GM18507 (cell line): ENCODE measurements at regions not wholly inside any gene's neighbourhood (a gene's known extent, or its start where the extent isn't known, plus 50 kb on each side); places are given as distances from the start of the nearest gene placed in this dataset.
"Not testable (repeated sequence)": the region's sequence is repeated elsewhere in the genome, so short reads cannot be mapped to it uniquely, and the experiment has no call there.

ENCODE experiments used
- DNase-seq: peaks from one replicate; pipeline ENCODE4 v3.0.0; 2011; ENCODE audit warnings: low read depth; ENCODE audit not compliant: insufficient read length; ENCODE audit errors: extremely low spot score
- FAIRE-seq: peaks from 2 replicates; lab custom pipeline; 2011; peaks lifted over from hg19 to GRCh38; lab: Jason Lieb, UNC

DNA sequence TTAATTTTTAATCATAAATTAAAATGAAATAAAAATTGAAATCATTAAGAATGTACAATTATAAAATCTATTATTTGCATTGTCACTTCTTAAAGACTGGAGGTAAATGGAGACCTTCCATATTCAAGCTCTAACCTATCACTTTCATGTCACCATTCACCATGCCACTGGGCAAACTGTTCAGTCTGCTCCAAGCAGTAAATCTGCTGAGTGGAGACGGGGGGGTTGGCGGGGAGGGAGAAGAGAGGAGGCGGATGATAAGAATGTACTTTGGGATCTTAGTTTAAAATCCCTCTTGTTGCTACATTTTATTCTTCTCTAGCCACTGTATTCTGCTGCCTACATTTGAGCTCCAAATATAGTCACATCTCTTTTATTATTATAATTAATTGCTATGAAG lies 365.9 kb upstream of the NFIA start:
- DNase-seq (no peak), FAIRE-seq (no peak)

DNA sequence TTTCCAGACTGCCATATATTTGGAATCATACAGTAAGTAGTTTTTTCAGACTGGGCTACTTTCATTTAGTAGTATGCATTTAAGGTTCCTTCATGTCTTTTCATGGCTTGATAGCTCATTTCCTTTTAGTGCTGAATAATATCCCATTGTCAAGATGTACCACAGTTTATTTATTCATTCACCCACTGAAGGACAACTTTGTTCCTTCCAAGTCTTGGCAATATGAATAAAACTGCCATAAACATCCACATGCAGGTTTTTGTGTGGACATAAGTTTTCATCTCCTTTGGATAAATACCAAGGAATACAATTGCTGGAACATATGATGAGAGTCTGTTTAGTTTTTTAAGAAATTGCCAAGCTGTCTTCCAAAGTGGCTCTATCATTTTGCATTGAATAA lies 366.4 kb upstream of the NFIA start:
- DNase-seq, result no peak
- no peak for FAIRE-seq

DNA sequence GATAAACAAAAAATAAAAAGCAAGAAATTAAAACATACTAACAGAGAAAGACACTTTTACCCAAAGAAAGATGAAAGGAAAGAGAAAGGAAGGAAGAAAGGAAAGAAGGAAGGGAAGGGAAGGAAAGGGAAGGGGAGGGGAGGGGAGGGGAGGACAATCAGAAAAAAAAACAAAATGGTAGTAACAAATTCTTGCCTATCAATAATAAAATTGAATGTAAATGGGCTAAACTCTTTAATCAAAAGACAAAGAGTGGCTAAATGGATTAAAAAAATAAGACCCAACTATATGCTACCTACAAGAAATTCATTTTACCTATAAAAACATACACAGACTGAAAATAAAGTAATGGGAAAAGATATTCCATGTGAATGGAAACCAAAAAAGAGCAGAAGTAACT lies 372.9 kb upstream of the NFIA start:
- no peak for FAIRE-seq
- DNase-seq, result no peak

DNA sequence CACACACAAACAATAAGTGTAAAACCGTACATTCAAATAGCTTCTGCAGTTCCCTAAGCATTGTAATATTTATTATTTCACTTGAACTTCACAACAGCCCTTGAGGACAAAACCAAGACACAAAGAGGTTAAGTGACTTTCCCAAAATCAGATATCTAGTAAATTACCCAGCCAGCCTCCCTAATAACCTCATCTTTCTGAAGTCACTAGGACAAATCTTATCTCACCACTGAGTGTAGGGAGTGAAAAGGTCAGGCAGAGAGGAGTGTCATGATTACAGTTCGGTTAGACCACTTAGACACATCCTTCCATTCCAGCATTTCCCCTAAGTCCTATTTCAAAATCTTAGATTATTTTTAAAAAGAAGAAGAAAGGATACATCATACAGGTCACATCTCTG lies 377.3 kb upstream of the NFIA start:
- FAIRE-seq, result no peak
- no peak for DNase-seq

DNA sequence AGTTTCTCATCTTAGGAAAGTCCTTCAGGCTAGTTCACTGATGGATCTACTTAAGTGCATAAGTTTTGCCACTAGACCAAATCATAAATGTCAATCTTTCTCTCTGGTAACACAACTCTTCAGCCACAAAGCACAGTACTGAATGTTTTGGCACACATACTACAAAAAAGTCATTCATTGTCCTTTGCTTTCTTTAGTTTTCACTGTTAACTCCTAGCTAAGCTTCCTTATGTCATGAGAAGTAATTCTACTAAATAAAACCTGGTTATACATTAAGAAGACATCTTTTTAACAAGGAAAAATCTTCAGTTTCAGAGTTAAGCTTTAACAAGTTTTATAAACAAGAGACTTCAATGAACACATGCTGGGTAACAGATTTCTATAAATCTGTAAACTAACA lies 379.2 kb upstream of the NFIA start:
- DNase-seq (no peak), FAIRE-seq (no peak)

DNA sequence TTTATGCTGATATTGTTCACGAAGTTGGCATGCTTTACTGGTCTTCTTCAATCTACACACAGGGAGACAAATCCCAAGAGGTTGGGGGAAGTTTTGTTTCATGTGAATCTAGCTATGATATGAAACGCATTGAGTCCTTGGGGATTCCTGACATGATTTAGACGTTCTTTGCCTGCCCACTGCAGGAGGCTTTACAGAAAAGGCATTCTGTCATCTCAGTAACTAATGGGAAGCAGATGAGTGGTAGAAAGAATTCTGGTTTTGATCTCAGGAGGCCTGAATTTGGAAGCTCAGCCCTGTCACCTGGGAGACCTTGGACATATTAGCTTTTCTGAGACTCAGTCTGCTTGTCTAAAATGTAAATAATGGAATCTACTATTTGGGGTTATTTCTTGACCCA lies 383.0 kb upstream of the NFIA start:
- FAIRE-seq (no peak), DNase-seq (no peak)

DNA sequence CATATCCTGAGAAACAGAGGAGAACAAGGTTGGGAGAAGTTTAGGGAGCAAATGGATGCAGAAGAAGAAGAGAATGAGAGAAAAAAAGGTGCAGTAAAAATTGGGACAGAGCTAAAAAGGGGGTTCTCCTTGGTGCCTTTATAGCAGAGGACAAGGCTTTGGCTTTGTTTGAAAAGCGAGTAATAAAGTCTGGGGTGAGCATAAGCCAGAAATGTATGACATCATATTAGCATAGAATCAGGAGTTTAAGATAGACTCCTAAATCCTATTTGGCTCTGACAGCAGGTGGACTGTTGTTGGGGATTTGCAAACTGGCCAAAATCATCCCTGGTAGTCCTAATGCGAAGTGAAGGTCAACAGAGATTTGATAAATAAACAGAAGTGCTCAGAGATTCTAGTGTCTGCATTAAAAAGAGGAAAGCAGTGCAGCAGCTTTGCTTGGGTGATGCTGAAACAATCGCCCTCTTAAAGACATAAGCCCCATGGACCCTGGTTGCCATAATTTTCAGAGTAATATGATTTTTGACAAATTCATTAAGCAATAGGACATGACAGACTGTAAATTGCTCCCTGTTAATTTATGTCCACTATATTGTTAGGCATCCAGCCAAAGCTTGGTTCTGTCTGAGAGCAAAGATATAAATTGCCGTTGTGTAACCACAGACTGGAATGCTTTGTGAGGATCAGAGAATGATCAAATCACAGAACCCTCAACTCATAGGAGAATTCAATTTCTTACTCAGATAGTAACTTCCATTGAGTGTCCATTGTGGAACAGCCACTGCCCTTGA lies 385.0 kb upstream of the NFIA start:
- DNase-seq (no peak), FAIRE-seq (no peak)

DNA sequence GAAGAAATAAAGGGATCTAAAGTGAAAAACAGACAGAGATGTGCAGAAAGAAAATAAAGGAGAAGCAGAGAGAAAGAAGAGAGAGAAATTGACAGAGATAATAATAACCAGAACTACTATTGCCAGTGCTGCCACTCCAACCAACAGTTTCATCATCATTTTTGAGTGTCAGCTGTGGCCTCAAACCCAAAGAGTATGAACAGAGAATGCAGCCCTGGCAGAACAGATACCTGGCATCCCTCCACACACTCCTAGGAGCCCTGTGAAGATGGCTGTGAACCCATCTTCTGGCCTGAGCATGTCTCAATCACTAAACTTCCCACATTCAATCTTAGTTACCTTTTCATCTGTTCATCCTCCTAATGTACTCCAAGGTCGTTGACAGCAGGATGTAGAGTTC lies 385.8 kb upstream of the NFIA start:
- DNase-seq, result no peak
- no peak for FAIRE-seq

DNA sequence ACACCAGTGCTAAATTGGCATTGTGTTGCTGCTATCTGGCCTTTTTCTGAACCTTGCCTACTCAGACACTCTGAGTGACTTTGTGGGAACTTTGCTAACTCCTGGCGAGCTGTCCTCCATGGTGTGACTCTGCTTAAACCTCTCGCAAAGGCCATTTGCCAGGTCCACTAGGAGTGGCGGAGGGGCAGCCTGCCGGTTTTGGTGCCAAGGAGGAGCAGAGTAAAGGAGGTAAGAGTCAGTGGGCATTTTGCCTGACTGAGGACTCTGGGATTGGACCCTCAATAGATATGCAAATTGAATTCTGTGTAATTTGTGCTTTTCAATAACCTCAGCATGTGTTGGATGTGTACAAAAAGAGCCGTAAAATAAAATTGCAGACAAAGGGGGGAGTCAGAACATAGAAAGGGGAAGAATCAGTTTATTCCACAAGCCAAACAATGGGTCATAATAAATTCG lies 386.6 kb upstream of the NFIA start:
- DNase-seq (no peak), FAIRE-seq (no peak)

DNA sequence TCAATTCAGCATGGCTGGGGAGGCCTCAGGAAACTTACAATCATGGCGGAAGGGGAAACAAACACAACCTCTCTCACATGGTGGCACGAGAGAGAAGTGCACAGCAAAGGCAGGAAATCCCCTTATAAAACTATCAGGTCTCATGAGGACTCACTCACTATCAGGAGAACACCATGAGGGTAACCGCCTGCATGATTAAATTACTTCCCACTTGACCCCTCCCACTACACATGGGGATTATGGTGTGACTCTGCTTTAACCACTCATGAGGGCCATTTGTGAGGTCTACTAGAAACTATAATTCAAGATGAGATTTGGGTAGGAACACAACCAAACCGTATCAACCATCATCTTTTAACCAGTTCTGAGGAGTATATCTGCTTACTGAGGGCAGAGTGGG lies 387.4 kb upstream of the NFIA start:
- DNase-seq (no peak), FAIRE-seq (no peak)

DNA sequence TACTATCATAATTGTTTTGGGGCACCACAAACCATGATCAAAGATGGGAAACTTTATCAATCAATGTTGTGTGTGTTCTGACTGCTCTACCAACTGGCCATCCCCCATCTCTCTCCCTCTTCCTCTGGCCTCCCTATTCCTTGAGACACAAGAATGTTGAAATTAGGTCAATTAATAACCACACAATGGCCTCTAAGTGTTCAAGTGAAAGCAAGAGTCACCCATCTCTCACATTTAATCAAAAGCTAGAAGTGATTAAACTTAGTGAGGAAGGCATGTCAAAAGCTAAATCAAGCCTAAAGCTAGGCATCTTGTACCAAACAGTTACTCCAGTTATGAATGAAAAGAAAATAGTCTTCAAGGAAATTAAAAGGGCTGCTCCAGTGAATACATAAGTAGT lies 390.3 kb upstream of the NFIA start:
- no peak for DNase-seq
- no peak for FAIRE-seq

DNA sequence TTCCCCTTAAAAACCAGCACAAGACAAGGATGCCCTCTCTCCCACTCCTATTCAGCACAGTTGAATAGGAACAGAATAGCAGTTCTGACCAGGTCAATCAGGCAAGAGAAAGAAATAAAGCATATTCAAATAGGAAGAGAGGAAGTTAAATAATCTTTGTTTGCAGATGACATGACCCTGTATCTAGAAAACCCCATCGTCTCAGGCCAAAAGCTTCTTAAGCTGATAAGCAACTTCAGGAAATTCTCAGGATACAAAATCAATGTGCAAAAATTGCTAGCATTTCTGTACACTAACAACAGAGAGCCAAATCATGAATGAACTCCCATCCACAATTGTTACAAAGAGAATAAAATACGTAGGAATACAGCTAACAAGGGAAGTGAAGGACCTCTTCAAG lies 394.1 kb upstream of the NFIA start:
- not testable (repeated sequence) for DNase-seq, FAIRE-seq

DNA sequence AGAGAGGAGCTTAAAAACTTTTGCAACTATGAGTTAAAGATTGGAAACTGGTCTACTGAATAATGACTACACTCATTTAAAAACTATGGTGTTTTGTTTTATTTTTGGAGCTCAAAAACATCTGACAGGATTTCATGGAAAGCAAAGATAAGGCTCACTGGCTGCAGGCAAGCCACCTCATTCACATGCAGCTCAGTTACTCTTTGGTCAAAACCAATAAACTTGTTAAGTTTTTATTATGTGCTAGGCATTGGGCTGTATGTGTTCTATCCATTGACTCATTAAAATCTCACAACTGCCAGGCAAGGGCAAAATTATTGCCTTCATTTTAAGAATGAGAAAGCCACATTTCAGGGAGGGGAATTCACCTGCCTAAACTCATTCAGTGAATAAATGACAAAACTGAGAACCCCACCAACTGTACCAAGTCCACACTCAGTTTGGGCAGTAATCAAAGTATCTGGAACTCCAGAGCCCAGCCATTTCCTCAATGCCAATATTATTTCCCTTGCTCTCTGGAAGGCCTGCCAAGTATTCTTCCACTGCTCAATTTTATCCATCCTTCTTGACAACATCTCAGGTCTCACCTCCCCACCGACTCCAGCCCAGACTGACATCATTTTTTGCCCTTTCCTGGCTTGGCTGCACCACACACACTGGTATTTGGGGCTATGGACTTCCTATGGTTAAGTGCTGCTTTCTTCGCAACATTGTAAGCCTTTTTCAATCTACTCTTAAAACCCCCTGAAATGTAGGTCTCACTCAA lies 401.1 kb upstream of the NFIA start:
- DNase-seq, result no peak
- no peak for FAIRE-seq

DNA sequence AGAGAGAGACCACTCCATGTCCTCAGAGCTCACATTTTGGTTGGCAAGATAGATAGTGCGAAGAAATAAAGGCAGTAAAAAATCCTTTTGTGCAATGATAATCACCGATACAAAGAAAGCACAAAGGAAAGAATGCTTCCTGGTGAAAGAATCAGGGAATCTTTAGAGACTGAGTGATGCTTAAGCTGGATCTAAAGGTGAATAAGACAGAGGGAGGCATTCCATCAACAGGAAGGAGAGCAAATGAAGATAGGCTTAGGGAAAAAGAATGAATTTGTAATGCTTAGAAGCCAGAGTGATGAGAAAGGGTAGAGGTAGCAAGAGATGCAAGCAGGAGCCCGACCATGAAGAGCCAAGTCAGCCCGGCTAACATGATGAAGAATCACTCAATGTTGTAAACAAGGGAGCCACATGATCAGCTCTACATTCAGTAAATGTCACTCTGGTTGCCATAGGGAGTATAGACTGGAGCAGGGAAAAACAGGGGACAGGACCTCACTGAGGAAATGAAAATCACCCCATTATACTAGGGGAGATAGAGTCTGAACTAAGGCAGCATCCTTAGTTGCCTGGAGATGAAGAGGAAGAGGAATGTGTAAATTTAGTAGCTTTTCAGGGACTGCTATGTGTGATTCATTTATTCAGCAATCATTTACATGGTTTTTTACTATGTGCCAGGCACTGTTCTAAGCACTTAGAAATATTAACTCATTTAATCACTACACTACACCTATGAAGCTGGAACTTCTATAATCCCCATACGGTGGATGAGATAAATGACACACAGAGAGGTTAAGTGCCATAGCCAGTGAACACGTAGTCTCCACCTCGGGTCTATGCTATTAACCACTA lies 402.6 kb upstream of the NFIA start:
- FAIRE-seq (no peak), DNase-seq (no peak)

DNA sequence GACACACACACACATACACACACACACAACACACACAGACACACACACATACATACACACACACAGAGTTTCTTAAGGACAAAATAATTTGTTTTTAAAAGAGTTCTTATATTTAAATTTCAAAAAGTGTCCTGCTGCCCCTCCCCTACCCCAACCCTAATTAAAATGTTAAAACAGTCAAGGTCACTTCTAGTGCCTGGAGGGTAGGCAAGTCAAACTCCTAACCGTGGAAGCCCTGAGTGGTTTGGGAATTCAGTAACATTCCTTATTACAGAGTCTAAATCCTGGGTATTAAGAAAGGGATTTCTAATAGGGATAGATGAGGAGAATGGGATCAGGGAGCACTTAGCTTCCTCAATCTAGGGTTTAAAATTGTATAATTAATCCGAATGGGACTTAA lies 403.6 kb upstream of the NFIA start:
- DNase-seq (no peak), FAIRE-seq (no peak)

DNA sequence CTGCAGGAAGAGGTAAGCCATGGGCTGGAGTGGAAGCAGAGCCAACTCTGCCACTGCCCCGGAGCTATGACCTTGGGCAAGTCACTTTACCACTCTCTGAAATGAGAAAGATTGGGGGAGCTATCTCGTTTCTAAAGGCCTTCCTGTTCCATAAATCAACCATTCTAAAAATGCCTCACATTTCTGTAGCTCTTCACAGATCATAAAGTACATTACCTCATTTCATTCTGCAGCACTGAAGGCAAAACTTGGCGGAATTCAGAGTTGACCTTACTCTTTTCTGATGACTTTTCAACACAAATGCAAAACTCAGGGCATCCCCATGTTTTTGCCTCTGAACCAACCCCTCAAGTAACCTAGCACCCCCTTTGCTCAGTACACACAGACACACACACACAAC lies 404.0 kb upstream of the NFIA start:
- no peak for FAIRE-seq

DNA sequence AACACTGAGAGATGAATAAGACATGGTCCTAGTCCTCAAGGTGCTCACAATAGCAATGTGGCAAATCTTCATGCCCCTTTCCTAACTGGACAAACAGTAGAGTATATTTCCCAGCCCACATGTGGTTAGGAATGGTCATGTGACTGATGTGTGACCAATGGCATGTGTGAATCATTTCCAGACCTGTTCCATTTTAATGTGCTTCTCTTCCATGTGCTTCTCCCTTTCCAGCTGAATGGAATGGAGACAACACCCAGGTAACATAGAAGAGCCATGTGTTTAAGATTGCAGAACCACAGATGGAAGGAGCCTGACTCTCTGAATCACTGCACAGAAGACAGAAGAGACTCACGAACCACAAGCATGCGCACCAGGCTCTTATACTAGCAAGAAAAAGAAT lies 409.9 kb upstream of the NFIA start:
- DNase-seq (no peak), FAIRE-seq (no peak)

More for the DNA sequence above, 404.0 kb upstream of the NFIA start:
- DNase-seq, result no peak

DNA sequence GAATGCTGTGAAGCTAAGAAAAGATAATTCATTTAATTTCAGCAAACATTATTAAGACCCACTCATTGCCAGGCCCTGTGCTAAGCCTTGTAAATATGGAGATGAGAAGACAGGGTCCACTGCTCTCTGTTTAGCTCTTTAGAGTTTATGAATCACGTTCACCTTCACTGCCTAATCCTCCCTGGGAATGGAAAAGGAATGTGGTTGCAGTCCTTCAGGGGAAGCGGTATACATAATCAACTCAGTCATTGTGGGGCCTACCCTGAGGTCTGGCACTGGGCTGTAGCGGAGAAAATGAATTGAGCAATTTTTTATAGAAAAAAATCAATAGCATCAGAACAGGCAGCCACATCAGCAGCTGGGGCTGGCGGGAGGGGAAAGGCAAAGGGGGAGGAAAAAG lies 412.1 kb upstream of the NFIA start:
- FAIRE-seq (no peak), DNase-seq (no peak)

DNA sequence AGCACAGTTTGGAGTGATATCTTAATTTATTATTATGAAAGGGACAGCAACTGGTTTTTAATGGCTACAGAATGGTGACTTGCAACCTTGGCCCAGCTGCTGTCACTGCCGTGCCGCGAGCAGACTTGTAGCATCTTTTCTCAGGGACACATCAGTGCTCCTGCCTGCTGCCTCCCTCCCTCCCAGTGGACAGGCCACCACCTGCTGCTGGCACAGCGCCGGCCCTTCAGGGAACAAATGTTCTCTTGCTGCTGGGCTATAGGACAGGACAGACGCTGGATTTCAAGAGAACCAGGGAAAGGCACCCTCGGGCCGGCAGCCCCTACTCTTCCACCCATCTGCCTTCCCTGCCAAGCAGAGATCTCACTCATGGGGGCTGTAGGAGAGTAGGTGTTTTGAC lies 413.8 kb upstream of the NFIA start:
- FAIRE-seq, result no peak
- DNase-seq, result no peak

DNA sequence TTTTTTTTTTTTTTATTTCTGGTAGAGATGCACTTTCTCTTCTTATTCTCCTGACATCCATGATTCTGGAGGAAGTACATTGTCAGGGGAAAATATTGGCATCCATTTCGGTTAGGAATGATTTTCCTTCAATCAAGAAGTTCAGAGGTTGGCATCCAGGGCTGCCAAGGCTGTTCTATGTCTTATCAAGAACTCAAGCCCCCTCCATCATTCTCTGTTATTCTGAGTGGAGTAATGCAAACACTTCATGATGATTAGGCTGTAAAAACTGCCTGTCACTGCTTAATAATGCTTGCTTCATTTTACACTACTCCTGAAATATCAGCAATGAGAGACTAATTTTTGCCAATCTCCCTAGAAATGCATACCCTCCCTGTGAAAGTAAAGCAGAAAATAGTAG lies 417.1 kb upstream of the NFIA start:
- FAIRE-seq (no peak), DNase-seq (no peak)
